GM12864 (cell line): ENCODE measurements at regions not wholly inside any gene's neighbourhood (a gene's known extent, or its start where the extent isn't known, plus 50 kb on each side); places are given as distances from the start of the nearest gene placed in this dataset.

Experiments
- DNase-seq: peaks from one replicate; pipeline ENCODE4 v3.0.0-alpha.2; 2011; ENCODE audit warnings: low read depth
- H3K4me3 ChIP-seq: 2 replicates; pipeline ENCODE4 v1.5.1; 2011; ENCODE audit warnings: mild to moderate bottlenecking, low read depth, low read length, control low read depth
- TF ChIP-seq, protein P1 (sequence below): IDR thresholded peaks from 2 replicates; pipeline ENCODE4 v1.5.1; 2011; ENCODE audit warnings: low read depth, mild to moderate bottlenecking, moderate library complexity, low read length, control low read depth, inconsistent platforms; ENCODE audit errors: missing control alignments

DNA sequence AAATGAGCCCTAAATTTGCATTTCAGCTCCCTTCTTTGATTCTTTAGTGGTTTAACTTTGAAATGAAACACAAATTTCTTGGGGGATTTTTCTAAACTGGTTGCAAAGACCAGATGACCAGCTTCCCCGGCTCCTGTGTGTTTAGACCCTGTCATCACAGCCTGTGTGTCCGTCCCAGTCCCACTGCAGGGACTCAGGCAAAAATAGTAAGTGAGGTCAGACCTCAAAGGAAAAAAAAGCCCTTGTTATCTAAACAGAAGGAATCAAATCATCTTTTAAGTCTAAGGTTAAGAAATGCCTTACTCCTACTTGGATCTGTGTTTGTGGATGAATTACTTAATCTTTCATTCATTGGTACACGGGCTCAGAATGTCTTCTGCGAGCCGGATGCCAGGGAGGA lies 423.7 kb downstream of the LPIN1 start:
- no peak for DNase-seq
- TF ChIP-seq, protein P1, sequence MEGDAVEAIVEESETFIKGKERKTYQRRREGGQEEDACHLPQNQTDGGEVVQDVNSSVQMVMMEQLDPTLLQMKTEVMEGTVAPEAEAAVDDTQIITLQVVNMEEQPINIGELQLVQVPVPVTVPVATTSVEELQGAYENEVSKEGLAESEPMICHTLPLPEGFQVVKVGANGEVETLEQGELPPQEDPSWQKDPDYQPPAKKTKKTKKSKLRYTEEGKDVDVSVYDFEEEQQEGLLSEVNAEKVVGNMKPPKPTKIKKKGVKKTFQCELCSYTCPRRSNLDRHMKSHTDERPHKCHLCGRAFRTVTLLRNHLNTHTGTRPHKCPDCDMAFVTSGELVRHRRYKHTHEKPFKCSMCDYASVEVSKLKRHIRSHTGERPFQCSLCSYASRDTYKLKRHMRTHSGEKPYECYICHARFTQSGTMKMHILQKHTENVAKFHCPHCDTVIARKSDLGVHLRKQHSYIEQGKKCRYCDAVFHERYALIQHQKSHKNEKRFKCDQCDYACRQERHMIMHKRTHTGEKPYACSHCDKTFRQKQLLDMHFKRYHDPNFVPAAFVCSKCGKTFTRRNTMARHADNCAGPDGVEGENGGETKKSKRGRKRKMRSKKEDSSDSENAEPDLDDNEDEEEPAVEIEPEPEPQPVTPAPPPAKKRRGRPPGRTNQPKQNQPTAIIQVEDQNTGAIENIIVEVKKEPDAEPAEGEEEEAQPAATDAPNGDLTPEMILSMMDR, result no peak
- no peak overlapping the region for H3K4me3 ChIP-seq

DNA sequence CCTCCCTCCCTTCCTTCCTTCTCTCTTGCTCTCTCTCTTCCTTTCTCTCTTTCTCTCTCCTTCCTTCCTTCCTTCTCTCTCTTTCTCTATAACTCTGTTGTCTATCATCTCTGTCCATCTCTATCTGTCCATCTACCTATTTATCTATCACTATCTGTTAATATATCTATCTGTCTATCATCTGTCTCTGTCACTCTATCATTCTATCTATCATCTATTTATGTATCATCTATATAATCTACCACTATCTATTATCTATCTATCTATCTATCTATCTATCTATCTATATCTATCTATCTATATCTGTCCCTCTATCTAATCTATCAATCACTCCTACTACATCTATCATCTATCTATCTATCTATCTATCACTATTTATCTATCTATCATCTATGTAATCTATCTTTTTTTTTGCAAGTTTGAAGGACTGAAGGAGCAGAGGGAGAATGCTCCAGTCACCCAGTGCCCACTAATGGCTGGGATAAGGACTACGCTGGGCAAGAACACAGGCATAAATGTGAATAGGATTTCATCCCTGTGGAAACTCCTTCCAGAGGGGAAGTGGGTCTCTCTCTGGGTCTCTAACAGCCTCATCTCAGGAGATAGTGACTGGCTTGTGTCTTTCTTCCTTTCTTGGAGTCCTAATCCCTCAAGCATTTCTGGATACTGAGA lies 427.0 kb downstream of the LPIN1 start:
- H3K4me3 ChIP-seq, result no peak overlapping the region
- TF ChIP-seq, protein P1, result peak; percentile 6
- DNase-seq, result no peak

- TF ChIP-seq, protein P1, result no peak
- DNase-seq, result no peak
- no peak overlapping the region for H3K4me3 ChIP-seq
These were observed 427.5 kb downstream of the LPIN1 start for GRCh38 chr2:12173943-12174340.

- TF ChIP-seq, protein P1, result no peak
- DNase-seq, result no peak
- H3K4me3 ChIP-seq, result no peak overlapping the region
These were observed 428.9 kb downstream of the LPIN1 start for GRCh38 chr2:12175323-12175722.

DNA sequence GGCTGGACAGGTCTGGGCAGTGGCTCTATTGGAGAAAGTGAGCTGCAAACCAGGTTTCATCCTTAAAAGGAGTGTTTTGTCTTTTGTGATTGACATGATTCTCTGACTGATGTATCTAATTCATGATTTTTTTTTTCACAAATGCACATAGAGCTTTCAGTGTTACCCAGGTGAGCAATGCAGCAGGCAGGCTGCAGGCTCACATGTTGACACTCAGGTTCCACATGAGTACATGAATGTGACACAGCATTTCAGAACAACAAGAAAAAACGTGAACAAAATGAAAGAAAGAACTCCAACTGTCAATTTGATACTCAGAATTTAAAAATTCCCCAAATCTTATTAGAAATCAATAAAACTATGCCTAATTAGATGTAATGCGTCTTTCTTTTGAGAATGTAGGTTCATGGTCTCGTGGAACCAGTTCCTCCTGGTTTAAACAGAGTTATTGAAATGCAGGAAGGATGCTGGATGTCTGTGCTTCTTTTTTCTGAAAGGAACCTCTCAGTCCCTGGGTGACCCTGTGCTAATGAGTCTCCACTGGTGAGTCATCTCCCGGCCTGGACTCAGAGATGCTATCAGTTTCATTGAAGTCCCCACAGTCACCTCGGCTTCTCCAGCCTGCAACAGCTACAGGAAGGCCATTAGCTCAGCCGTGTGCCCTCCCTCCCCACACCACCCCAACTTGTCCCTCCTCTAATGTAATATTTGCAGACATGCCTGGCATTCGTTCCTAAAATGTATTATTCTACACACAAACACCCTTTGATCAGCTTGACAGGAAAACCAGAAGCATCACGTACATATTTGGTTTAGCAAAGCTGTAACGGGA lies 430.4 kb downstream of the LPIN1 start:
- TF ChIP-seq, protein P1, result no peak
- no peak overlapping the region for H3K4me3 ChIP-seq
- DNase-seq, result peak; percentile 16

DNA sequence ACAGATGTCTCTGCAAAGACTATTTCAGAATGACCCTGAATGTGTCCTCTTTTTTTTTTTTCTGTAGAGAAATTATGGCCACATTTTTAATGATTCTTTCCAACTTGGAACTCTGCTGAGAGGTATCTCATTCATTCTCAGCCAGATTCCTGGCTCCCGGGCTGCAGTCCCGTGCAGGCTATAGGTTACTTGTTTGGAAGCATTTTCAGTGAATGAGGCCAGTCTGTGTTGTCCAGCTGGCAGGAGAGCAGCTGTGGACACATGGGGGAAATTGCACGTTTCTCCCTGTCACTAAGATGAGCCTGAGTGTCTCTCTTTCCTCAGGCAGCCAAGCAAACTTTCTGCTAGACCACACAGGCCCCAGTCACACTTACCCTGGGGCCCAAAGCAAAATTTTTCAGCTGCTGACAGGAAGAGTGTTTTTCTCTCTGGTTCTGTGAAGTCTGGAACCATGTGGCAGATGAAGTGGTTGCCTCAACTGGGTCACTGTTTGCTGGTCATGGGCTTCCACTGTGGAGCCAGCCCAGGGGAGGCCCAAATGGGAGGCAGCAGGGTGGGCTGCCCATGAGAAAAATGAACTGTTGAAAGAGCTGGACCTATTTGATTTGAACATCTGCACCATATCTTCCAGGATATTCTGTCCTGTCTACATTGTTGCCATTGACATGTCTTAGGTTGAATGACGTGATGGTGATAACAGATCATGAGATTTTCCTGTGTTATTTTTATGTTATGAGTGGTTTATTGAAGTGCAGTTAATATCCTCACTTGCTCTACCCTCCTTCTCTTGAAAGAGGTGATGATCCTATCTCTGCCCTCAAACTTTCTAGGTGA lies 431.2 kb downstream of the LPIN1 start:
- TF ChIP-seq, protein P1, result no peak
- DNase-seq, result peak; percentile 13
- no peak overlapping the region for H3K4me3 ChIP-seq
